GM12892 (cell line): ENCODE measurements at regions not wholly inside any gene's neighbourhood (a gene's known extent, or its start where the extent isn't known, plus 50 kb on each side); places are given as distances from the start of the nearest gene placed in this dataset.
"Not testable (repeated sequence)": the region's sequence is repeated elsewhere in the genome, so short reads cannot be mapped to it uniquely, and the experiment has no call there.

Experiments used
- POLR2A ChIP-seq: IDR thresholded peaks from 2 replicates; pipeline ENCODE4 v1.6.1; 2011; ENCODE audit warnings: low read depth, low read length, control low read depth
- POLR2AphosphoS5 ChIP-seq: IDR thresholded peaks from 2 replicates; pipeline ENCODE4 v1.6.1; 2011; ENCODE audit warnings: low read depth, low read length, control low read depth
- TAF1 ChIP-seq: IDR thresholded peaks from 2 replicates; pipeline ENCODE4 v1.6.1; 2011; ENCODE audit warnings: low read depth, mild to moderate bottlenecking, control low read depth, low read length, borderline replicate concordance

DNA sequence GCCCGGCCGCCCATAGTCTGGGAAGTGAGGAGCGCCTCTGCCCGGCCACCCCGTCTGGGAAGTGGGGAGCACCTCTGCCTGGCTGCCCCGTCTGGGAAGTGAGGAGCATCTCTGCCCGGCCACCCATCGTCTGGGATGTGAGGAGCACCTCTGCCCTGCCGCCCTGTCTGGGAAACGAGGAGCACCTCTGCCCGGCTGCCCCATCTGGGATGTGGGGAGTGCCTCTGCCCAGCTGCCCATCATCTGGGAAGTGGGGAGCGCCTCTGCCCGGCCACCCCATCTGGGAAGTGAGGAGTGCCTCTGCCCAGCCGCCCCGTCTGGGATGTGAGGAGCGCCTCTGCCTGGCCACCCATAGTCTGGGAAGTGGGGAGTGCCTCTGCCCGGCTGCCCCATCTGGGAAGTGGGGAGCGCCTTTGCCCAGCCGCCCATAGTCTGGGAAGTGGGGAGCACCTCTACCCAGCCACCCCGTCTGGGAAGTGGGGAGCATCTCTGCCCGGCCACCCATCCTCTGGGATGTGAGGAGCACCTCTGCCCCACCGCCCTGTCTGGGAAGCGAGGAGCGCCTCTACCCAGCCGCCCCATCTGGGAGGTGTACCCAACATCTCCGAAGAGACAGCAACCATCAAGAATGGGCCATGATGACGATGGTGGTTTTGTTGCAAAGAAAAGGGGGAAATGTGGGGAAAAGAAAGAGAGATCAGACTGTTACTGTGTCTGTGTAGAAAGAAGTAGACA is 92.5 kb upstream of the ZNF519 start:
- TF ChIP-seq POLR2AphosphoS5, POLR2A, TAF1: not testable (repeated sequence)
